ENCODE measurements at regions not wholly inside any gene's neighbourhood (a gene's known extent, or its start where the extent isn't known, plus 50 kb on each side); places are given as distances from the start of the nearest gene placed in this dataset.

GRCh38 chr13:87168390-87168789 is 502.8 kb upstream of the SLITRK5 start:
- TF ChIP-seq USF2 (CRISPR knock-in tag; IDR thresholded peaks at IDR 0.05): no peak
- no peak for TF ChIP-seq ATF2 (CRISPR knock-in tag; IDR thresholded peaks at IDR 0.05; ENCODE audit: borderline replicate concordance, low read depth)
- no peak for TF ChIP-seq ETV6 (CRISPR knock-in tag; IDR thresholded peaks at IDR 0.05)

Measured in WTC11 (cell line).